GM18951 (cell line): ENCODE measurements at regions not wholly inside any gene's neighbourhood (a gene's known extent, or its start where the extent isn't known, plus 50 kb on each side); places are given as distances from the start of the nearest gene placed in this dataset.
"Not testable (repeated sequence)": the region's sequence is repeated elsewhere in the genome, so short reads cannot be mapped to it uniquely, and the experiment has no call there.

Source experiments
- POLR2A ChIP-seq: IDR thresholded peaks from 4 replicates; pipeline ENCODE4 v1.6.1; 2011; ENCODE audit warnings: mild to moderate bottlenecking; ENCODE audit not compliant: insufficient read length, insufficient read depth; ENCODE audit errors: extremely low read depth
- in situ Hi-C: fragments of 300-500 bp; cut with MboI; formaldehyde crosslinking; loops from one replicate; pipeline ENCODE4 v1.12.0; 2022; ENCODE audit warnings: low sequenced_read_pairs, mixed read lengths, inconsistent platforms; ENCODE audit not compliant: unreplicated experiment

- in situ Hi-C loops = no loop called here
- TF ChIP-seq POLR2A = no peak
Measured at GRCh38 chr14:30387871-30388270, 171.1 kb upstream of the G2E3 start.

- no peak for TF ChIP-seq POLR2A
- in situ Hi-C loops = no loop called here
Measured at GRCh38 chr14:30389134-30389876, 169.7 kb upstream of the G2E3 start.

GRCh38 chr14:30389877-30390385 lies 169.0 kb upstream of the G2E3 start:
- in situ Hi-C loops = no loop called here
- TF ChIP-seq POLR2A = no peak

- in situ Hi-C loops = no loop called here
Measured at GRCh38 chr14:30395065-30395464, 163.9 kb upstream of the G2E3 start.

GRCh38 chr14:30402846-30403245 lies 156.1 kb upstream of the G2E3 start:
- in situ Hi-C loops = no loop called here
- TF ChIP-seq POLR2A = no peak

More at GRCh38 chr14:30395065-30395464, 163.9 kb upstream of the G2E3 start:
- TF ChIP-seq POLR2A = no peak

GRCh38 chr14:30403791-30404190 lies 155.2 kb upstream of the G2E3 start:
- in situ Hi-C loops = no loop called here
- TF ChIP-seq POLR2A = no peak

GRCh38 chr14:30409508-30410015 lies 149.4 kb upstream of the G2E3 start:
- in situ Hi-C loops = not testable (repeated sequence)

- in situ Hi-C loops = no loop called here
- TF ChIP-seq POLR2A = no peak
Measured at GRCh38 chr14:30410986-30411385, 148.0 kb upstream of the G2E3 start.

GRCh38 chr14:30413184-30413583 lies 145.8 kb upstream of the G2E3 start:
- in situ Hi-C loops = not testable (repeated sequence)

- TF ChIP-seq POLR2A = no peak
- in situ Hi-C loops = no loop called here
Measured at GRCh38 chr14:30417121-30417520, 141.8 kb upstream of the G2E3 start.

GRCh38 chr14:30417999-30418398 lies 141.0 kb upstream of the G2E3 start:
- in situ Hi-C loops = no loop called here
- no peak for TF ChIP-seq POLR2A

GRCh38 chr14:30419037-30419436 lies 139.9 kb upstream of the G2E3 start:
- TF ChIP-seq POLR2A = no peak
- in situ Hi-C loops = no loop called here

- in situ Hi-C loops = no loop called here
Measured at GRCh38 chr14:30420515-30420914, 138.4 kb upstream of the G2E3 start.

GRCh38 chr14:30426463-30426862 lies 132.5 kb upstream of the G2E3 start:
- no peak for TF ChIP-seq POLR2A
- in situ Hi-C loops = no loop called here

More at GRCh38 chr14:30420515-30420914, 138.4 kb upstream of the G2E3 start:
- TF ChIP-seq POLR2A = no peak
